ENCODE measurements at regions not wholly inside any gene's neighbourhood (a gene's known extent, or its start where the extent isn't known, plus 50 kb on each side); places are given as distances from the start of the nearest gene placed in this dataset.

- peak overlapping the region; percentile 72 for H3K4me3 Mint-ChIP-seq
- H3K4me1 Mint-ChIP-seq, result peaks cover 28% of the 10 kb centered on the region
- CTCF ChIA-PET, result interaction anchor here (1.0 to 2.0 kb wide), 5 partner anchors 9 to 1365 kb away, joined by 3 to 5 read pairs (median 4); no protein-coding TSS in a partner anchor
- no peaks in the 10 kb centered on the region for H3K36me3 ChIP-seq (replicated peaks in 1 of 2; ENCODE audit: control extremely low read depth in 1 of 2, control insufficient read depth in 1 of 2, extremely low read depth in 1 of 2, insufficient read depth in 2 of 2, low read length in 1 of 2)
- H3K4me1 ChIP-seq (ENCODE audit: control insufficient read depth in 2 of 2, insufficient read depth in 2 of 2, low read length in 2 of 2), result peaks cover 20 to 21% of the 10 kb centered on the region in 2 donors
- H3K4me3 ChIP-seq (ENCODE audit: control extremely low read depth in 1 of 5, extremely low read depth in 1 of 5, insufficient read depth in 1 of 5, low read depth in 2 of 5, low read length in 4 of 5), result peak overlapping the region in 2 of 5 experiments; percentile 1
- no peak for TF ChIP-seq EZH2 (IDR thresholded peaks at IDR 0.05; ENCODE audit: borderline replicate concordance, insufficient read depth, low read depth, low read length, poor library complexity, severe bottlenecking)
- no peak for TF ChIP-seq CTCF (IDR thresholded peaks at IDR 0.05)
- peak overlapping the region; percentile 60 for H2AFZ ChIP-seq (ENCODE audit: insufficient read depth, low read depth, low read length, poor library complexity, severe bottlenecking)
- no peaks in the 10 kb centered on the region for H3K79me2 ChIP-seq (ENCODE audit: control insufficient read depth, insufficient read depth, low read length)
- no peaks in the 10 kb centered on the region for H4K20me1 ChIP-seq (ENCODE audit: control insufficient read depth, insufficient read depth, low read length, poor library complexity, severe bottlenecking)
- H3K27me3 ChIP-seq (replicated peaks in 1 of 4; ENCODE audit: control extremely low read depth in 1 of 4, control insufficient read depth in 3 of 4, insufficient read depth in 4 of 4, low read length in 3 of 4), result no peaks in the 10 kb centered on the region
- no peaks in the 10 kb centered on the region for H3K9me3 ChIP-seq (ENCODE audit: control extremely low read depth in 1 of 3, control insufficient read depth in 2 of 3, insufficient read depth in 1 of 3, low read length in 2 of 3)
- POLR2A ChIA-PET, result interaction anchor here (0.6 to 0.7 kb wide), 3 partner anchors 25 to 1152 kb away, joined by 4 to 8 read pairs (median 6); no protein-coding TSS in a partner anchor
- peak overlapping the region; percentile 11 to 44 for H3K27ac ChIP-seq (ENCODE audit: low read length in 2 of 2)
- H3K9ac ChIP-seq (ENCODE audit: low read length), result peak overlapping the region; percentile 3
- ATAC-seq (ENCODE audit: low read depth), result peak; percentile 76
- H3K9me3 Mint-ChIP-seq (ENCODE audit: insufficient read depth), result no peaks in the 10 kb centered on the region
- DNase-seq, result peak; percentile 21
- peak overlapping the region; percentile 93 for H3K27ac Mint-ChIP-seq
- H3K4me2 ChIP-seq (replicated peaks; ENCODE audit: low read depth, low read length, poor library complexity, severe bottlenecking), result peak overlapping the region; percentile 50
- no peaks in the 10 kb centered on the region for H3K27me3 Mint-ChIP-seq
- WGBS (ENCODE audit: insufficient coverage), result 4% methylated on average over 4 of the region's 6 CpGs
- intact Hi-C loops (cut with micrococcal nuclease), result no loop called here
These were observed 943.3 kb upstream of the FANCL start for GRCh38 chr2:59184276-59185020.

GRCh38 chr2:59183070-59183469, 941.9 kb upstream of the FANCL start:
- H2AFZ ChIP-seq (ENCODE audit: insufficient read depth, low read depth, low read length, poor library complexity, severe bottlenecking), result no peak overlapping the region
- Mint-ChIP-seq H3K27me3 (no peaks in the 10 kb centered on the region), H3K27ac (no peak overlapping the region), H3K9me3 (ENCODE audit: insufficient read depth) (no peaks in the 10 kb centered on the region), H3K4me1 (peaks cover 28% of the 10 kb centered on the region), H3K4me3 (no peak overlapping the region)
- TF ChIP-seq CTCF (IDR thresholded peaks at IDR 0.05) (no peak), EZH2 (IDR thresholded peaks at IDR 0.05; ENCODE audit: borderline replicate concordance, insufficient read depth, low read depth, low read length, poor library complexity, severe bottlenecking) (no peak)
- ChIA-PET POLR2A (no interaction called here), CTCF (interaction anchor here (2.0 kb wide), 1 partner anchor 49 kb away, joined by 5 read pairs; no protein-coding TSS in a partner anchor)
- no peaks in the 10 kb centered on the region for H4K20me1 ChIP-seq (ENCODE audit: control insufficient read depth, insufficient read depth, low read length, poor library complexity, severe bottlenecking)
- H3K4me1 ChIP-seq (ENCODE audit: control insufficient read depth in 2 of 2, insufficient read depth in 2 of 2, low read length in 2 of 2), result peaks cover 20 to 21% of the 10 kb centered on the region in 2 donors
- no peaks in the 10 kb centered on the region for H3K27me3 ChIP-seq (replicated peaks in 1 of 4; ENCODE audit: control extremely low read depth in 1 of 4, control insufficient read depth in 3 of 4, insufficient read depth in 4 of 4, low read length in 3 of 4)
- no peak overlapping the region for H3K4me2 ChIP-seq (replicated peaks; ENCODE audit: low read depth, low read length, poor library complexity, severe bottlenecking)
- intact Hi-C loops (cut with micrococcal nuclease), result no loop called here
- DNase-seq (no peak), ATAC-seq (ENCODE audit: low read depth) (no peak)
- no peak overlapping the region for H3K4me3 ChIP-seq (ENCODE audit: control extremely low read depth in 1 of 5, extremely low read depth in 1 of 5, insufficient read depth in 1 of 5, low read depth in 2 of 5, low read length in 4 of 5)
- no peak overlapping the region for H3K27ac ChIP-seq (ENCODE audit: low read length in 2 of 2)
- no peaks in the 10 kb centered on the region for H3K79me2 ChIP-seq (ENCODE audit: control insufficient read depth, insufficient read depth, low read length)
- WGBS (ENCODE audit: insufficient coverage), result no CpG with 5 or more reads among the region's 1 CpG
- H3K36me3 ChIP-seq (replicated peaks in 1 of 2; ENCODE audit: control extremely low read depth in 1 of 2, control insufficient read depth in 1 of 2, extremely low read depth in 1 of 2, insufficient read depth in 2 of 2, low read length in 1 of 2), result no peaks in the 10 kb centered on the region
- no peak overlapping the region for H3K9ac ChIP-seq (ENCODE audit: low read length)
- H3K9me3 ChIP-seq (ENCODE audit: control extremely low read depth in 1 of 3, control insufficient read depth in 2 of 3, insufficient read depth in 1 of 3, low read length in 2 of 3), result no peaks in the 10 kb centered on the region
